ENCODE measurements at regions not wholly inside any gene's neighbourhood (a gene's known extent, or its start where the extent isn't known, plus 50 kb on each side); places are given as distances from the start of the nearest gene placed in this dataset.

DNA sequence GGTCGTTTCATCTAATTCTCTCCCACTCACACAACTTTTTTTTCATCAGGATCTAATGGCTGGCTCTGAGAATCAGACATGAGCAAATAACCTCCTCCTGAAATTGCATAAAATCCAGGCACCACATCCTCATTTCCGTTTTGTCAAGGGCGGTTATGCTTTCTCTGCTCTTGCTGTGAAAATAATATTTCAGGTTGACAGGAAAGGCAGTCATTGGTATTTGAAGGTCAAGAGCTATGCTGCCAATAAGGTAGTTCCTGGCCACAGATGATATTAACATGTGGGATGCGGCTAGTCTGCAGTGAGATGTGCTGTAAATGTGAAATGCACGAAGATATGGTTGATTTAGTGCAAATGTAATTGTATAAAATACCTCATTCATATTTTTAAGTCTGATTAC, 870.2 kb upstream of the TMEM132C start:
- TF ChIP-seq JUND (IDR thresholded peaks at IDR 0.05; ENCODE audit: low read length) (no peak), CHD1 (IDR thresholded peaks at IDR 0.05; ENCODE audit: low read depth, low read length) (no peak), POLR2A (IDR thresholded peaks at IDR 0.05; ENCODE audit: control extremely low read depth in 1 of 2, low read depth in 2 of 2, low read length in 2 of 2) (no peak), BACH1 (IDR thresholded peaks at IDR 0.05; ENCODE audit: low read length) (no peak), MAFK (IDR thresholded peaks at IDR 0.05; ENCODE audit: low read depth, low read length) (no peak), SRF (IDR thresholded peaks at IDR 0.05; ENCODE audit: low read depth, low read length) (no peak), POLR2AphosphoS5 (IDR thresholded peaks at IDR 0.05; ENCODE audit: low read depth, low read length) (no peak), GABPA (IDR thresholded peaks at IDR 0.05; ENCODE audit: borderline replicate concordance, insufficient read depth, low read length) (no peak), CEBPB (IDR thresholded peaks at IDR 0.05; ENCODE audit: low read depth, low read length) (no peak), SIRT6 (IDR thresholded peaks at IDR 0.05; ENCODE audit: low read length) (no peak)
- TF ChIP-seq, protein P1, sequence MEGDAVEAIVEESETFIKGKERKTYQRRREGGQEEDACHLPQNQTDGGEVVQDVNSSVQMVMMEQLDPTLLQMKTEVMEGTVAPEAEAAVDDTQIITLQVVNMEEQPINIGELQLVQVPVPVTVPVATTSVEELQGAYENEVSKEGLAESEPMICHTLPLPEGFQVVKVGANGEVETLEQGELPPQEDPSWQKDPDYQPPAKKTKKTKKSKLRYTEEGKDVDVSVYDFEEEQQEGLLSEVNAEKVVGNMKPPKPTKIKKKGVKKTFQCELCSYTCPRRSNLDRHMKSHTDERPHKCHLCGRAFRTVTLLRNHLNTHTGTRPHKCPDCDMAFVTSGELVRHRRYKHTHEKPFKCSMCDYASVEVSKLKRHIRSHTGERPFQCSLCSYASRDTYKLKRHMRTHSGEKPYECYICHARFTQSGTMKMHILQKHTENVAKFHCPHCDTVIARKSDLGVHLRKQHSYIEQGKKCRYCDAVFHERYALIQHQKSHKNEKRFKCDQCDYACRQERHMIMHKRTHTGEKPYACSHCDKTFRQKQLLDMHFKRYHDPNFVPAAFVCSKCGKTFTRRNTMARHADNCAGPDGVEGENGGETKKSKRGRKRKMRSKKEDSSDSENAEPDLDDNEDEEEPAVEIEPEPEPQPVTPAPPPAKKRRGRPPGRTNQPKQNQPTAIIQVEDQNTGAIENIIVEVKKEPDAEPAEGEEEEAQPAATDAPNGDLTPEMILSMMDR (IDR thresholded peaks at IDR 0.05; ENCODE audit: control extremely low read depth in 1 of 3, insufficient read depth in 1 of 3, low read depth in 1 of 3, low read length in 3 of 3), result no peak
- TF ChIP-seq, protein P2, sequence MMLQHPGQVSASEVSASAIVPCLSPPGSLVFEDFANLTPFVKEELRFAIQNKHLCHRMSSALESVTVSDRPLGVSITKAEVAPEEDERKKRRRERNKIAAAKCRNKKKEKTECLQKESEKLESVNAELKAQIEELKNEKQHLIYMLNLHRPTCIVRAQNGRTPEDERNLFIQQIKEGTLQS (IDR thresholded peaks at IDR 0.05; ENCODE audit: insufficient read depth, low read depth, low read length), result no peak
